Putamen (tissue), 1 donor: ENCODE measurements at regions not wholly inside any gene's neighbourhood (a gene's known extent, or its start where the extent isn't known, plus 50 kb on each side); places are given as distances from the start of the nearest gene placed in this dataset.
"Not testable (repeated sequence)": the region's sequence is repeated elsewhere in the genome, so short reads cannot be mapped to it uniquely, and the experiment has no call there.

Source experiments
- DNase-seq: peaks from one replicate; pipeline ENCODE4 v3.0.0-alpha.2; 2016; ENCODE audit warnings: low spot score

DNA sequence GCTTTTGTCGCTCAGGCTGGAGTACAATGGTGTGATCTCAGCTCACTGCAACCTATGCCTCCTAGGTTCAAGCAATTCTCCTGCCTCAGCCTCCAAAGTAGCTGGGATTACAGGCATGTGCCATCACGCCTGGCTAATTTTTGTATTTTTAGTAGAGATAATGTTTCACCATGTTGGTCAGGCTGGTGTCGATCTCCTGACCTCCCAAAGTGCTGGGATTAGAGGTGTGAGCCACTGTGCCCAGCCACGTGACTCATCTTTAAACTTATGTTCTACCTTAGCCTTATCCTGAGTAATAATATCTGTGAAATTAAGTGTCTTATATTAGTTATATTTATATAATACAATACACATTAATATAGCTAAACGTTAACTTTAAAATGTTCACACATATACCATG lies 101.2 kb upstream of the CADM1 start:
- not testable (repeated sequence) for DNase-seq

DNA sequence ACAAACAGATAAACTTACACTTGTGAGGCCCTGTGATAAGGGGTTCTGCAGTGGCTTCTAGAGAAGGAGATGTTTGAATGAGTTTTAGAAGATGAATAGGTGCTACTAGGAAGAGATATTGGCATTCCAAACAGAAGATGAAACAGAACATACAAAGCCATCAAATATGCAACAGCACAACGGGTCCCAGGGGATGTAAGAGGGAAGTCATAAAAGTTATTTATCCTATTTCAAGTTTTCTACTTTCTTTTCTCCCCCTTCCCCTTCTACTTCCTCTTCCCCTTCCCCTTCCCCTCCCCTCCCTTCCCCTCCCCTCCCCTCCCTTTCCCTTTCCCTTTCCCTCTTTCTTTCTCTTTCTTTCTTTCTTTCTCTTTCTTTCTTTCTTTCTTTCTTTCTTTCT lies 94.9 kb upstream of the CADM1 start:
- no peak for DNase-seq

DNA sequence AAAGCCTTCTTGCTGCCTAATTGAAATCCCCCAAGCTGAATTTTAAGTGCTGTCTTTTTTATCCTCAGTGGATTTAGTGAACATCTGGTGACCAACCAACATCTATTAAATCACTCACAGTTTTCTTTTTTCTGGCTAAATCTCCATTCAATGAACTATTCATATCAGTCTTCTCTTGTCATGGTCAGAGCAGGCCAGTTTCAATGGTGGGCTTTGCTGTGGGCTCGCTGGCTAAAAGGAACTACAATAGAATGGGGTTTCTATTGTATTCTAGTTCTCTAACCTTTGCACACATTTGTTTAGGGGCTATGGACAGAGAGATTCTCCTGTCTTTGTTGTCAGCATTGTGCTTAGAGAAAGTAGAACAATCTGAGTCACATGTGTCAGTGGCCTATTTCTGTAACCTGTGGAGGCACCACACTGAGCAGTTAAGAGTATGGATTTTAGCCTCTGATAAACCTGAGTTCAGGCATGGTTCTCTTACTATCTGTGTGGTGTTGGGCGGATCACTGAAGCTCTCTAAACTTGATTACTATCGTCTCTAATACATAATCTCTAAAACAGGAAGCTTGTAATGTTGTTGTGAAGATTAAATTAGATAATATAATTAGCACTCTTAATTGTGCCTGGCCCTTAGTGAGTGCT lies 94.2 kb upstream of the CADM1 start:
- no peak for DNase-seq

DNA sequence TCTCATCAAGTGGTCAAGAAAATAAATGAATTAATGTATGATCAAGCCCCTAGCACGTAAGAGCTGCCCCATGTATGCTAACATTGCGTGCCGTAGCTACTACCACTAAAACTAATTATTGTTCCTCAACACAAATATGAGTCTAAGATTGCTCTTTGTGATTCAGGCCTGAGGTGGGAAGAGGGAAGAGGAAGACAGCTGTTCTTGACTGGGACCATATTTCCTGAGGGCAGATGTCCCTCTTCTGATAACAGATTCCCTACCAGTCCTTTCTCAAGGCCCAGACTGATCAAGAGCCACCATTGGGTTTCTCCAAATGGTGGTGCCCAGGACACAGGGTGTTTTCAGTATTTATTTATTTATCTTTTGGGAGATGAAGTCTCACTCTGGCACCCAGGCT lies 87.2 kb upstream of the CADM1 start:
- DNase-seq, result no peak

DNA sequence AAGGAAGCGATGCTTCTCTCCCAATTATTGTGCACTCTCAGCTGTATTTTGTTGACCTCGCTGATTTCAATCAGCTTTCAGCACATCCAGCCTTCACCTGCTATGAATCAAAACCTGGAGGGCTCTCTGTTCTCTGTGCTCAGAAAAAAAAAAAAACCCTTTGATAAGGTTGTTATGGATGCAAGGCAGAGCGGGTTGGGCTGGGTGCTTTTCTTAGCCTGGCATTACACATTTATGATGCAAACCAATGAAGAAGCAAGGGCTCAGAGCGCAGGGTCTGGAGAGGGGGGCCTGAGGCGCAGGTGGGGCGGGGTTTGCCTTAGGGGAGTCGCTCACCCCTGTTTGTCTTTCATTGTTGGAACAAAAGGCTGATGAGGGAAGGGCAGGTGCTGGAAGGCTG lies 86.0 kb upstream of the CADM1 start:
- no peak for DNase-seq

DNA sequence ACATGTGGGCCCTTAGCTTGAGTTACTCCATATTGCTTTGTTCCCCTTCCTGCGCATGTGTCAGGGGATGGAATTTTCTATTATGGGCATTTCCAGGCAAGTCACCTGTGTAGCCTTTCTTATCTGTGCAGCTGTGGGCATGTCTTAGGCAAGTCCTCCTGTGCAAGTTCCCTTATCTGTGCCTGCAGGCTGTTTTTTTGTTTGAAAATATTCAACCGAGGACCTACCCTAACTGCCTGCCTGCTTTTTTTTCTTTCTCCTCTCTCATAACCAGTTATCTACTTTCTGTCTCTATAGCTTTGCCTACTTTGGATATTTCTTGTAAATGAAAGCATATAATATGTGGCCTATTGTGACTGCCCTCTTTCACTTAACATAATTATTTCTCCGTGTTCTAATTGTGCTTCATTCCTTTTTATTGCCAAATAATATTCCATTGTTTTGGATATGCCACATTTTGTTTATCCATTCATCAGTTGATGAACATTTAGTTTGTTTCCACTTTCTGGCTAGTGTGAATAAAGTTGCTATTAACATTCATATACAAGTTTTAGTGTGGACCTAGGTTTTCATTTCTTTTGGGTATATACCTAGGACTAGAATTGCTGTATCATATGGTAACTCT lies 83.6 kb upstream of the CADM1 start:
- DNase-seq, result no peak

DNA sequence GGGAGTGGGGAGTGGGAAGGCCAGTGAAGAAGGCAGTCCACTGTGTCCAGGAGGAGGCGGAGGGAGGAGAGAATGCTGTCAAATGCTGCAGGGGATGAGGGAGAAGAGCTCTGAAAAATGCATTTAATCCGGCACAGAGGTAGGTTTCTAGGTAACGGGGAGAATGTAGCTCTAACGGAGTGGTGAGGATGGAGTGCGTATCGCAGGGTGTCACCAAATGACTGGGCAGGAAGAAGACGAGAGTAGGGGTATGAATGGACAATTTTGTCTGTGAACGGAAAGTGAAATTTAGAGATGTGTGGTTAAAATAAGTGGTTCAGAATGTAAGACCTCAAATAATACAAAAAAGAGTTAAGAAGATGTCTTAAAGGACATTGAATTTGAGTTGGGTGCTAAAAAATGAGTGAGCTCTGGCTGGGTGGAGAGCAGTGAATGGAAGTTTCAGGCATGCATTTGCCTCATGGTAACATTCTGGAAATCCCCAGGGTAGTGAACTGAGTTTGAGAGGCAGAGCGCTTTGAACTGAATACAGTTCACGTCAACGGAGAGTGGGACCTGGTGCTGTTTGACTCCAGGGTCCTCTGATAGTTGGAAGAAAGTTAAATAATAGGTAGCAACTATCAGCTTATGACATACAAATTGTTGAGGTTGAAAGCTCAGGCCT lies 81.3 kb upstream of the CADM1 start:
- DNase-seq, result no peak

DNA sequence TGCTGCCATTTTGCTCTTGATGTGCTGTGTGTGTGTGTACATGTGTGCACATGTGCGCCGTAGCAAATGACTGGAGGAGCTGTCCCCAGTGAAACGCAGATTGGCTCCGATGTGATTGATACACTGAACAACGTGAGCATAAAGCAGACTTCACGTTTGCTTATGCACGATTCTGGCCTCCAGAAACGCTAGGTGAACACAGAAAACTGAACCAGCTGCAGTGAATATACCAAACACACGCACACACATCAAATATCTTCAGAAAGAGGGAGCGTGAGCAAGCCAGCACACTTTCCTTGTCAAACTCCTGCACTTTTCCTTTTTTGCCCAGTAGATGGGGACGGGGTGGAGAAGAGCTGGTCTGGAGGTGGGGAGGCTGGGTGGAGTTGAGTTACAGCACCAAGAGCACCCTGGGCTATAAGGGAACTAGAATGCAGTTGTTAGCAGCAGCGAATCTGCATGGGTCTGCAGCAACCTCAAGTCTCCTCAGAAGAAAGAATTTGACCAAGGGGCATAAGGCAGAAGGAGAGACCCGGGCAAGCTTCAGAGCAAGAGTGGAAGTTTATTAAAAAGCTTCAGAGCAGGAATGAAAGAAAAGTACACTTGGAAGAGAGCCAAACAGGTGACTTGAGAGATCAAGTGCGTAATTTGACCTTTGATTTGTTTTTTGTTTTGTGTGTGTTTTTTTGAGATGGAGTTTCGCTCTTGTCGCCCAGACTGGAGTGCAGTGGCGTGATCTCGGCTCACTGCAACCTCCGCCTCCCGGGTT lies 77.8 kb upstream of the CADM1 start:
- DNase-seq, result no peak

DNA sequence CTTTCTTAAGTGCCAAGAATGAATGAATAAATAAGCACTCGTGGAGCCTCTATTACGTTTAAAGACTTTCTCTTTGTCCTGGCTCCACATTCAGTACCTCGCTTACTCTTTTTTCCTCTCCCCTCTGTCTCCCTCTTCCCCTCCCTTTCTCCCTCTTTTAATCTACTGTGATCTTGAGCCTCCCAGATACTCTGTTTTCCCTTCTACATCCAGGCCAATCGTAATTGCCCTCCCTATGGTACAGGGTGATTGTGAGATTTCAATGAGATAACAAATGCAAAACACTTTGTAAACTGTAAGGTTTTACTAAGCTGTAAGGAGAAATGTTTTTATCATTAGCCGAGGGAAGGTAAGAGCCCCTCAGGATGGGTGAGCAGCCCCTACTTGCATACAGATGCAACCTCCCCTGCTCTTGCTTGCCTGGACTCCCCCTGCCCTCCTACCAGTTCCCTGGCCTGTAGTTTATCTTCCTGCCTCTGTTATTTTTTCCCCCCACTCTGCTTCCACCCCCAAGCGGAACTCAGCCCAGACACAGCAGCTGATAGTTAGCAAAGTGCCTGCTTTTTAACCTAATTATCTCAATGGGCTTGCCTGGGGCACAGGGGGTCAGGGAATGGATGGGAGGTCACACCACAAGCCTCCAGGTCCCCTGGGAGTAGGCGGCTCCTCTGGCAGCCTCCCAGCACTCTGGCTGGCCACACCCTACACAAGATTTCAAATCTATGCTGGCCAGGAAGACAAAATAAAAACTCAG lies 76.9 kb upstream of the CADM1 start:
- DNase-seq, result no peak

DNA sequence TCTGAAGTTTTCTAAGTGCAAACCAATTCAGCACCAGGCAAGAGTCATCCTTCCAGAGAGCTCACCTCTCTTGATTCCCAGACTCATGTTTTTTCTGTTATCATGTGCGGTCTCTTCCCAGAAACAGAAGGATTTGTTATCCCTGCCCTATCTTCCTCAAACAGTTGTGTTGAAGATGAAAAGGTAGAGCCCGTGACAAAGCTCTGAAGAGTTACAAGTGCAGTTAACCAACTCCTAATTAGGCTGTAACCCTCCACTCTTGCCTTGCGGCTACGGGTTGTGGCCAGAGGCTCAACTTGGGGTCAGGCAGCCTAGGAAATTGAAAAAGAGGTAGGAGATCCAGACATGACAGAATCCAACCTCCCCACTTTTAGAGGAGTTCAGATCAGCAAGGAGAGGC lies 76.2 kb upstream of the CADM1 start:
- DNase-seq, result no peak

DNA sequence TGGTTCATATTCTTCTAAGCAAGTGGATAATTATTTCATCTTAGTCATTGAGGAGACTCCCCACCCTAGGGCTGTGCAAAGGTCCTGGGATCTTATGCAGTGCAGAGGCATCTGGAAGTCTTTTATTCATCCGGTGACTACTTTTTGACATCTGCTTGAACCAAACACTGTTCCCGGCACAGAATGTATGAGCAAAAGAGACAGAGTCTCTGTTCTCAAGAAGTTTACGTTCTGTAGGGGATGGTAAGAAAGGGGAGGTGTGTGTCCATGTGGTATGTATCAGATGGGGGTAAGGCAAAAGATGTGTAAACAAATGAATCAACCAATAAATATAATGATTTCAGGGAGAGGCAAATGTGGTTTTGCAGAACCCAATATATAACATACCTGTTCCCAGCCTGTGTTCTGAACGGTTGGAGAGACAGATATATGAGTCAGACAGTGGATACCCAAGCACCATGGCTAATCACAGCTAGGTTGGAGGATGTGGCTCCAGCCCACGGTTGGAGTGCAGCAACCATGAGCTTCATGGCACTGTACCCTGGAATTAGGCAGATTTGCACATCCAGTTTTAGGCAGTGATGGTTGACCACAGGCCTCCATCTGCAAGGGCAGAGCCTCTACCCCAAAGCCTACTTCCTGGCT lies 75.1 kb upstream of the CADM1 start:
- no peak for DNase-seq

DNA sequence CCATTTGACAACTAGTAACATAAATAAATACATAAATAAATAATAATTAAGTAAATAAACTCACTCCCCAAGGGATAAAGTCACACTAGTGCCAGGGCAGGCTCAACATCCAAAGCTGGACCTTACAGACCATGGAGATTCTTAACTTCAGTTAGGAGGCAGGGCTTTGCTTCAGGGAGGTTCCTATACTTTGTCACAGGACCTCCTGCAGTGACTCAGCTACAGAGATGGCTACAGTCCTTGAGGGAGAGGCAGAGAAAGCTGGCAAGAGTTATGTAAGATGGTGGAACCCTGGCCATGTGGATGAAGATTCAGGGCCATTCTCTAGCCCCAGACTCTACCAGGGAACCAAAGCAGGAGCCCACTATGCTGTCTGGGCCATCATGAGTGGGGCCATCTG lies 74.1 kb upstream of the CADM1 start:
- DNase-seq, result no peak

DNA sequence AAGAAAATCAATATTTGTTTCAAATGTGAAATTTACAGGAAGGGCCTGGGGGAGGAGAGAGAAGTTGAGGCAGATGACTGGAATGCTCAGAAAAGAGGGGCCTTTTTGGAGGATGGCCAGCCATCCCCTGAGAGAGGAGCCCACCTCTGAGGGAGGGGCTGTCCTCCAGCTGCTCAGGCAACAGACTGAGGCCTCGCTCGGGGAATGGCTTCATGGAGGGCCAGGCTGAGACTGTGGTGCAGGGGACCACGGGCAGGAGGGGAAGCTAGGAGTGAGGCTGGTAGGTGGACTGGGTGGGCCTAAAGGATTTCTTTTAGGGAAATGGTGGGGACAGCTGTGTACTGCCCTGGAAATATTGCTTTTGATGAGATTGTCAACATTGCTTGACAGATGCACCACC lies 73.5 kb upstream of the CADM1 start:
- DNase-seq, result no peak

DNA sequence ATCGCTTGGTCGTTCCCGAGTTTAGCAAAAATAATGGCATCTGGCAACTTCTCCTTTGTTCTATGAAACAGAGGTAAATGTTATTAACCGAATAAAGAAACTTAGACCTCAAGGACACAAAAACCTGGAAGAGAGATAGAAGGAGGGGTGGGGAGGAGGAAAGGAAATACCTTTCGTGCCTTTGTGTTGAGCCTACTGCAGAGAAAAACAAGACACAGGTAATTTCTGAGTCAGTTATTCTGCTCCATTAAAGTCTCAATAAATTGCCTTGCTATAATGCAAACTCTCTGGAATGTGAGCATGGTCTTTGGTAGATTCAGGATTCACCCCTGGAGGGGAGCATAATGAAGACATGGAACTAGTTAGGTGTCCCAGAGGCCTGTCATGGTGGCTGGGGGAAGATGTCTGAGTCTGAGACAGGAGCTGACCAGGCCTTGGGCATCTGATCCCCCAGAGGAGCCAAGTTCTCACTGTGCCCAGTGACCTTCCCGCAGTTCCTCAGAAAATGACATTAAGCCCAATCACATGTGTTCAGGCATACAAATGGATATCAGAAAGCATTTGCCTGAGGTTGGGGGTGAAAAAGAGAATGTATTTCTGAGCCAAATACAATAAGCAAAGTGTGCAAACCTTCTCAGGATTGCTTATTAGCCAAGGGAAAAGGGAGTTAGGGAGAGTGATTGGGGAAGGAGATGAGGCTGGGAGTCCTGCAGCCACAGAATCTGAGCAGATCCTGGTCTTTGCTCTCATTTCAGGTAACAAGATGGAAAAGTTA lies 72.6 kb upstream of the CADM1 start:
- no peak for DNase-seq

DNA sequence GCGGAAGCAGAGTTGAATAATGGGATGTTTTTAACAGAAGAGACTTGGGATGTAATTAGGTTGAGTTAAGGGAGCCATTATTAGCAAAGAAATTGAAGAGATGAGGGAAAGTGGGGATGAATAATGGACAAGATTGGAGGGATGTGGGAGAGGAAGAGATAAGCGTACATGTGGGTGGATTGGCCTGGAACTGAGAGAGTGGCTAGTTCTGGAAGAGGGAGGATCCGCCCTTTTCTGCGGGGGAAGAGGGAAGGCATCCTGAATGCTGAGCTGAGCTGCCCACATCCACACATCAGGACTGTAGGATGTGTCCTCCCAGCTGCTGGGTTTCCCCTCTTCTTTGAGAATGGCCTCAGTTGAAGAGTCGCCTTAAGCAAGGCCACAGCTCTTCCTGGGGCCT lies 68.3 kb upstream of the CADM1 start:
- no peak for DNase-seq

DNA sequence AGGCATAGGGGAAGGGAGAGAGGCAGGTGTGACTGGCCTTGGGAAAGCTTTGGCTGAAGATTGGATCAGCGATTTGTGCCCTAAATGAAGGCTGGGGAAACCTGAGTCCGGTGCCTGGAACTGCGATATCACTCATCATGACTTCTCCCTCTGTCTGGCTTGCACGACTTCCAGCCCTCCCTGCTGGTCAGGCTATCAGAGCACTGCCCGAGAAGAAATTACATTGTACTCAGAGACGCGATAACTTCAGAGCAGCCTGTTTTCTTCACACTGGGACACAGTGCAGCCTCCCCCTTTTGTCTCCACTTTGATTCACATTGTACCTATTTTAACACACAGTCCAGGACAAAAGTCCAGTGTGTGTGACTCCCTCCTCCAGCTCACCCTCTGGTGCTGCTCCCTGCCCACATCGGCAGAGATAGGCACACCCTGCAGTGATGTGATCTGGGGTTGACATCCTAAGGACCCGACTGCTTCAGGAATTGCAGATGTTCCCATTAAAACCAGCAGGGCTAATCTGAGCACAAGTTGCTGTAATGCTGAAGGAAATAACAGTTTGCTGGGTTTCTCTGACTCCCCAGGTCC lies 62.1 kb upstream of the CADM1 start:
- no peak for DNase-seq

DNA sequence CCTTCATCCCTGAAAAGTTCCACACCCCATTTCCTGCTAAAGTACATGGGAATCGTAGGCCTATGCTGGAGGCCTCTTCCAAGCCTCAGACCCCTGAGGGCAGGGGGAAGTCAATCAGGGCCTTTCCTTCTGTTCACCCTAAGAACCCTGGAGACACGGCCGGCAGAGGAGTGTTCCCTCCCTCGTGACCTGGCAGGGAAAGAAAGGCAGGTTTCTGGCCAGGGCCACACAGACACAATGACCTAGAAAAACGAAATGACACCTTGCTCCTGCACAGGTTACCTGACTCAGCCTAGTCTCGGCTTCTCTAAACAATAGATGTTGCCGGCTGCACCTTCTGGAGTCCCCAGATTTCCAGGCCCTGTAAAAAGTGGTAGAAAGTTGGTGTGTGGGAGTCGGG lies 60.6 kb upstream of the CADM1 start:
- no peak for DNase-seq

DNA sequence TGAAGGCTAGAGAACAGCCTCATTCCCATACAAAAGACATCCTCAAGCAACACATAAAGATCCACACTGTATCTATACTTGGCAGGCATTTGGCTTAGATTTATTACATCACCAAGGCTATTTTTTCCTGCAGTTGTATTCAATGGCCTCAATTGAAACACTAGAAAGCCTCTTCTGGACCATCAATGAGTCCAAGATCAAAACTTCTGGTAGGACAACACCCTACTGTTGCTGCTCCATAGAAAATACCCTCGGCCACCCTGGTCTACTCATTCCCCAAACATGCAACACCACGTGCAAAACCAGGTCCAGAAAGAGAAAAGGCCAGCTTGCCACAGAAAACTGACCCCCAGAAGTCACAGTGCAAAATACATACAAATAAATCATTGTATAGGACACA lies 56.9 kb upstream of the CADM1 start:
- no peak for DNase-seq

DNA sequence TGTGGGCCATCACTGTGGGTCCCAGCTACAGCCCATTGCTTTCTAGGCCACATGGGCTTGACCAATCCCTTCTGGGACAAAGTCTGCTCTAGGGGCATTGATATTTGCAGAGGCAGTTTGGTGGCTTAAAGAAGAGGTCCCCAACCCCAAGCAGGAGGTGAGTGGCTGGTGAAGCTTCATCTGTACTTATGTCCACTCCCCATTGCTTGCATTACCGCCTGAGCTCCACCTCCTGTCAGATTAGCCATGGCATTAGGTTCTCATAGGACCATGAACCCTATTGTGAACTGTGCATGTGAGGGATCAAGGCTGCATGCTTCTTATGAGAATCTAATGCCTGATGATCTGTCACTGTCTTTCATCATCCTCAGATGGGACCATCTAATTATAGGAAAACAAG lies 54.4 kb upstream of the CADM1 start:
- DNase-seq, result no peak

DNA sequence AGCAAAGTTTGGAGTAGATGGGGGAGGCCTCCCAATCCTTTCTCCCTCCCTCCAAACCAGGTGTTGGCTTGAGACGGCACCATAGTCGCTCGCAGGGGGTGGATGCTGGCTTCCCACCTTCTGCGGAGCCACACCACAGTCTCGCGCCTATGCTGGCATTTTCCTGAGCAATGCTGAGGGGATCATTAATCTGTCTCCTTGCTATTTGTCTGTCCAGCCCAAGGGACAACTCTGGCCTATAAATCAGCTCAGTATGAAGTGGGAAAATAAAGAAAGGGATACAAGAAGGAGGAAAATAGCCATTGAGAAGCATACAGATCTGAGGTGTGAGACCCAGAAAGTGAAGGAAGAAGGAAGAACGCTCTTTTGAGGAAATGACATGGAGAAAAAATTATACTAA lies 53.5 kb upstream of the CADM1 start:
- DNase-seq, result no peak

DNA sequence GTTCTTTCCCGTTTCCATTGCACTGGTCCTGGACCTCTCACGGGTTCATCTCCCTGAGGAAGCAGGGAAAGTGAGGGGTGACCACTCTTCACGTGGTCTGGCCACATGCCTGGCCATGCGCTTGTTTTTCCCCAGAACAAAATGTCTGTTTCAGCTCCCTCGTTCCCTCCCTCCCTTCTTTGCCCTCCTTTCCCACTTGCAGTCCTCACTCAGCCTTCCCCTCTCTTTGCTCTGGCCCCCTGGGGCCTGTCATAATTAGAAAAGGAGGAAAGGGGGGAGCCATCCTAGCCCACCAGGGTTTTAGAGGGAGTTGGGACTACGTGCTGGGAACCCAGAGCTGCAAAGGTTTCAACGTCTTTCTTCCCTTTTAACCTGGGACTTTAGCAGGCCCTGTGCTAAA lies 52.8 kb upstream of the CADM1 start:
- no peak for DNase-seq
